Thyroid gland (tissue), 4 donors: ENCODE measurements at regions not wholly inside any gene's neighbourhood (a gene's known extent, or its start where the extent isn't known, plus 50 kb on each side); places are given as distances from the start of the nearest gene placed in this dataset.
"Not testable (repeated sequence)": the region's sequence is repeated elsewhere in the genome, so short reads cannot be mapped to it uniquely, and the experiment has no call there.

Experiments
- POLR2A ChIP-seq, 2 donors: fragments of 450-650 bp; IDR thresholded peaks; one replicate each; pipeline ENCODE4 v1.6.1; 2017; ENCODE audit warnings: antibody characterized with exemption in 2 of 2, mild to moderate bottlenecking in 2 of 2, moderate library complexity in 1 of 2
- TF ChIP-seq, protein P1 (sequence below), 6 experiments: fragments of 200-600 bp in 3 of 6; fragments of 450-650 bp in 3 of 6; sonication (generic) in 3 of 6; IDR thresholded peaks; one replicate each; pipeline ENCODE4 v1.5.1; 2016 to 2019; ENCODE audit warnings: antibody characterized with exemption in 6 of 6, mild to moderate bottlenecking in 2 of 6, inconsistent platforms in 1 of 6, moderate library complexity in 1 of 6

DNA sequence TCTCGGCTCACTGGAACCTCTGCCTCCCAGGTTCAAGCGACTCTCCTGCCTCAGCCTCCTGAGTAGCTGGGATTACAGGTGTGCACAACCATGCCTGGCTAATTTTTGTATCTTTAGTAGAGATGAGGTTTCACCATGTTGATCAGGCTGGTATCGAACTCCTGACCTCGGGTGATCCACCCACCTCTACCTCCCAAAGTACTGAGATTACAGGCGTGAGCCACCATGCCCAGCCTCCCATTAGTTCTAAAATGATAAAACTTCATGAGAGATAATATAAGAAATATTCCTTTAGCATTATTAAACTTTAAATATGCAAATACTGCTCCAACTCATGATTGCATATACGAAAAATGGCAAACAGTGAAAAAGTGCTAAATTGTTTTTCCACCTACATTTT, 793.6 kb upstream of the CDH10 start:
- not testable (repeated sequence) for TF ChIP-seq POLR2A (IDR thresholded peaks at IDR 0.05)
- TF ChIP-seq, protein P1, sequence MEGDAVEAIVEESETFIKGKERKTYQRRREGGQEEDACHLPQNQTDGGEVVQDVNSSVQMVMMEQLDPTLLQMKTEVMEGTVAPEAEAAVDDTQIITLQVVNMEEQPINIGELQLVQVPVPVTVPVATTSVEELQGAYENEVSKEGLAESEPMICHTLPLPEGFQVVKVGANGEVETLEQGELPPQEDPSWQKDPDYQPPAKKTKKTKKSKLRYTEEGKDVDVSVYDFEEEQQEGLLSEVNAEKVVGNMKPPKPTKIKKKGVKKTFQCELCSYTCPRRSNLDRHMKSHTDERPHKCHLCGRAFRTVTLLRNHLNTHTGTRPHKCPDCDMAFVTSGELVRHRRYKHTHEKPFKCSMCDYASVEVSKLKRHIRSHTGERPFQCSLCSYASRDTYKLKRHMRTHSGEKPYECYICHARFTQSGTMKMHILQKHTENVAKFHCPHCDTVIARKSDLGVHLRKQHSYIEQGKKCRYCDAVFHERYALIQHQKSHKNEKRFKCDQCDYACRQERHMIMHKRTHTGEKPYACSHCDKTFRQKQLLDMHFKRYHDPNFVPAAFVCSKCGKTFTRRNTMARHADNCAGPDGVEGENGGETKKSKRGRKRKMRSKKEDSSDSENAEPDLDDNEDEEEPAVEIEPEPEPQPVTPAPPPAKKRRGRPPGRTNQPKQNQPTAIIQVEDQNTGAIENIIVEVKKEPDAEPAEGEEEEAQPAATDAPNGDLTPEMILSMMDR (IDR thresholded peaks at IDR 0.05), result not testable (repeated sequence)
